H9 (cell line): ENCODE measurements at regions not wholly inside any gene's neighbourhood (a gene's known extent, or its start where the extent isn't known, plus 50 kb on each side); places are given as distances from the start of the nearest gene placed in this dataset.

Source experiments
- DNase-seq: peaks from one replicate; pipeline ENCODE4 v3.0.0-alpha.2; 2017
- H2AFZ ChIP-seq: one replicate; pipeline ENCODE4 v1.6.1; 2013; ENCODE audit warnings: mild to moderate bottlenecking, low read length, control low read depth, moderate library complexity
- H2AK5ac ChIP-seq: 2 replicates; pipeline ENCODE4 v1.6.1; 2013; ENCODE audit warnings: low read length, control low read depth, mixed read lengths; ENCODE audit not compliant: insufficient read length
- H2BK120ac ChIP-seq: one replicate; pipeline ENCODE4 v1.6.1; 2013; ENCODE audit warnings: low read depth, mild to moderate bottlenecking, low read length, control low read depth, inconsistent platforms; ENCODE audit not compliant: poor library complexity, severe bottlenecking
- H2BK12ac ChIP-seq: 2 replicates; pipeline ENCODE4 v1.6.1; 2013; ENCODE audit warnings: low read length, control low read depth, mixed read lengths, low read depth; ENCODE audit not compliant: insufficient read length
- H2BK15ac ChIP-seq: 2 replicates; pipeline ENCODE4 v1.6.1; 2013; ENCODE audit warnings: low read depth, low read length, control low read depth
- H2BK20ac ChIP-seq: one replicate; pipeline ENCODE4 v1.6.1; 2013; ENCODE audit warnings: low read depth, mild to moderate bottlenecking, low read length, control low read depth, inconsistent platforms; ENCODE audit not compliant: poor library complexity, severe bottlenecking
- H2BK5ac ChIP-seq: 2 replicates; pipeline ENCODE4 v1.6.1; 2013; ENCODE audit warnings: low read length, control low read depth, mixed read lengths; ENCODE audit not compliant: insufficient read length
- H3K14ac ChIP-seq: 2 replicates; pipeline ENCODE4 v1.6.1; 2013; ENCODE audit warnings: low read length, control low read depth; ENCODE audit not compliant: insufficient read depth
- H3K18ac ChIP-seq: 2 replicates; pipeline ENCODE4 v1.6.1; 2013; ENCODE audit warnings: low read depth, mild to moderate bottlenecking, mixed read lengths, low read length, control low read depth; ENCODE audit not compliant: insufficient read length
- H3K23ac ChIP-seq: 2 replicates; pipeline ENCODE4 v1.6.1; 2013; ENCODE audit warnings: low read length, control low read depth, mixed read lengths, low read depth; ENCODE audit not compliant: insufficient read length
- H3K23me2 ChIP-seq: 2 replicates; pipeline ENCODE4 v1.6.1; 2013; ENCODE audit warnings: low read depth, mild to moderate bottlenecking, mixed read lengths, low read length, control low read depth; ENCODE audit not compliant: insufficient read length, poor library complexity, severe bottlenecking
- H3K27ac ChIP-seq: 2 replicates; pipeline ENCODE4 v1.5.1; 2013; ENCODE audit warnings: low read length, control low read depth, mixed read lengths, low read depth; ENCODE audit not compliant: insufficient read length
- H3K27me3 ChIP-seq: 2 replicates; pipeline ENCODE4 v1.6.1; 2013; ENCODE audit warnings: low read length, control low read depth, inconsistent platforms; ENCODE audit not compliant: insufficient read depth
- H3K4ac ChIP-seq: 2 replicates; pipeline ENCODE4 v1.6.1; 2013; ENCODE audit warnings: low read depth, mild to moderate bottlenecking, control low read depth, inconsistent platforms, low read length, moderate library complexity
- H3K4me1 ChIP-seq: 2 replicates; pipeline ENCODE4 v1.6.1; 2013; ENCODE audit warnings: low read length, control low read depth, inconsistent platforms; ENCODE audit not compliant: insufficient read depth
- H3K4me2 ChIP-seq: 2 replicates; pipeline ENCODE4 v1.6.1; 2013; ENCODE audit warnings: low read length, control low read depth, mixed read lengths; ENCODE audit not compliant: insufficient read length, insufficient read depth
- H3K56ac ChIP-seq: 2 replicates; pipeline ENCODE4 v1.6.1; 2013; ENCODE audit warnings: low read depth, mild to moderate bottlenecking, mixed read lengths, low read length, control low read depth; ENCODE audit not compliant: insufficient read length
- H3K79me1 ChIP-seq: 2 replicates; pipeline ENCODE4 v1.6.1; 2013; ENCODE audit warnings: low read depth, mild to moderate bottlenecking, moderate library complexity, low read length, control low read depth, inconsistent platforms; ENCODE audit not compliant: insufficient read depth, poor library complexity, severe bottlenecking
- H3K79me2 ChIP-seq: 2 replicates; pipeline ENCODE4 v1.6.1; 2013; ENCODE audit warnings: low read length, control low read depth, inconsistent platforms; ENCODE audit not compliant: insufficient read depth
- H3K9ac ChIP-seq: 2 replicates; pipeline ENCODE4 v1.6.1; 2013; ENCODE audit warnings: low read length, control low read depth, mixed read lengths; ENCODE audit not compliant: insufficient read length; ENCODE audit errors: extremely low read depth
- H3K9me3 ChIP-seq: one replicate; pipeline ENCODE4 v1.6.1; 2013; ENCODE audit warnings: low read depth, low read length, inconsistent platforms; ENCODE audit not compliant: control insufficient read depth
- H3T11ph ChIP-seq: one replicate; pipeline ENCODE4 v1.6.1; 2013; ENCODE audit warnings: mild to moderate bottlenecking, low read length, control low read depth, inconsistent platforms
- H4K20me1 ChIP-seq: one replicate; pipeline ENCODE4 v1.6.1; 2013; ENCODE audit not compliant: control insufficient read depth, insufficient read length, insufficient read depth
- H4K5ac ChIP-seq: 2 replicates; pipeline ENCODE4 v1.6.1; 2013; ENCODE audit warnings: low read depth, mild to moderate bottlenecking, mixed read lengths, low read length, control low read depth; ENCODE audit not compliant: insufficient read length
- H4K8ac ChIP-seq: replicated peaks from 2 replicates; pipeline ENCODE4 v1.6.1; 2013; ENCODE audit warnings: low read length, control low read depth, mixed read lengths, low read depth; ENCODE audit not compliant: insufficient read length
- H4K91ac ChIP-seq: 2 replicates; pipeline ENCODE4 v1.6.1; 2013; ENCODE audit warnings: low read depth, mild to moderate bottlenecking, moderate library complexity, mixed read lengths, low read length, control low read depth; ENCODE audit not compliant: insufficient read length
- H3K27ac Mint-ChIP-seq, 3 experiments: 2 replicates in 2 of 3; 3 replicates in 1 of 3; pipeline ENCODE4 v1.8.0; 2020 to 2021; ENCODE audit warnings: mixed read lengths in 3 of 3, mild to moderate bottlenecking in 1 of 3, moderate library complexity in 1 of 3
- H3K27me3 Mint-ChIP-seq: 2 replicates; pipeline ENCODE4 v1.8.0; 2021; ENCODE audit warnings: low read depth, mild to moderate bottlenecking, moderate library complexity, mixed read lengths
- H3K36me3 Mint-ChIP-seq, 3 experiments: 2 replicates in 2 of 3; 3 replicates in 1 of 3; pipeline ENCODE4 v1.8.0; 2020 to 2021; ENCODE audit warnings: low read depth in 3 of 3, mixed read lengths in 3 of 3; ENCODE audit not compliant: insufficient read depth in 1 of 3
- H3K4me1 Mint-ChIP-seq, 2 experiments: 2 replicates each; pipeline ENCODE4 v1.8.0; 2020; ENCODE audit warnings: mixed read lengths in 2 of 2
- H3K4me3 Mint-ChIP-seq, 2 experiments: 2 replicates in 1 of 2; 3 replicates in 1 of 2; pipeline ENCODE4 v1.8.0; 2020 to 2021; ENCODE audit warnings: mild to moderate bottlenecking in 2 of 2, mixed read lengths in 2 of 2, moderate library complexity in 1 of 2
- H3K9me3 Mint-ChIP-seq, 2 experiments: 2 replicates in 1 of 2; 3 replicates in 1 of 2; pipeline ENCODE4 v1.8.0; 2020; ENCODE audit warnings: mild to moderate bottlenecking in 2 of 2, mixed read lengths in 2 of 2, moderate library complexity in 1 of 2
- CTCF ChIP-seq: fragments of 200-600 bp; sonication (generic); conservative IDR thresholded peaks from 3 replicates; pipeline ENCODE4 v1.8.0; 2021; ENCODE audit warnings: antibody characterized with exemption, mild to moderate bottlenecking
- WGBS: extraction: QIAGEN DNeasy Blood & Tissue Kit; methylation state at CpG from one replicate; pipeline ENCODE4 v1.1.7; 2013; ENCODE audit warnings: missing lambda C conversion rate, low lambda C conversion rate, mixed read lengths; ENCODE audit not compliant: insufficient read length; ENCODE audit errors: extremely low coverage; 5-methylcytosine and 5-hydroxymethylcytosine counted together

- Histone ChIP-seq H3T11ph (no peak overlapping the region), H3K4ac (no peak overlapping the region), H3K79me1 (no peaks in the 10 kb centered on the region), H2BK5ac (no peak overlapping the region), H4K8ac (no peak overlapping the region), H3K56ac (no peak overlapping the region), H3K4me1 (no peaks in the 10 kb centered on the region), H2BK120ac (no peak overlapping the region), H2AFZ (no peak overlapping the region), H3K23me2 (no peaks in the 10 kb centered on the region), H4K91ac (no peak overlapping the region), H3K9ac (no peak overlapping the region), H3K14ac (no peak overlapping the region), H3K27ac (no peak overlapping the region), H3K27me3 (no peaks in the 10 kb centered on the region), H3K9me3 (no peaks in the 10 kb centered on the region), H3K23ac (no peak overlapping the region), H2BK20ac (no peak overlapping the region), H2BK15ac (no peak overlapping the region), H4K20me1 (no peaks in the 10 kb centered on the region), H3K79me2 (no peaks in the 10 kb centered on the region), H4K5ac (no peak overlapping the region), H2BK12ac (no peak overlapping the region), H3K18ac (no peak overlapping the region), H3K4me2 (no peak overlapping the region), H2AK5ac (no peak overlapping the region)
- no peaks in the 10 kb centered on the region for H3K4me1 Mint-ChIP-seq
- H3K4me3 Mint-ChIP-seq = no peak overlapping the region
- DNase-seq = no peak
- peaks cover 0 to 2% (median 0%) of the 10 kb centered on the region in 3 experiments; a peak in 1 of 7 replicates for H3K36me3 Mint-ChIP-seq
- H3K9me3 Mint-ChIP-seq = peaks cover 0 to 2% of the 10 kb centered on the region in 2 experiments; a peak in 1 of 5 replicates
- no CpG with 5 or more reads among the region's 2 CpGs for WGBS
- H3K27me3 Mint-ChIP-seq = no peaks in the 10 kb centered on the region; the same call in 1 of the 2 replicates
- no peak overlapping the region for H3K27ac Mint-ChIP-seq
- TF ChIP-seq CTCF = no peak
Observed at GRCh38 chr18:77705301-77705700, 455.7 kb downstream of the GALR1 start.
